ENCODE measurements at regions not wholly inside any gene's neighbourhood (a gene's known extent, or its start where the extent isn't known, plus 50 kb on each side); places are given as distances from the start of the nearest gene placed in this dataset.

DNA sequence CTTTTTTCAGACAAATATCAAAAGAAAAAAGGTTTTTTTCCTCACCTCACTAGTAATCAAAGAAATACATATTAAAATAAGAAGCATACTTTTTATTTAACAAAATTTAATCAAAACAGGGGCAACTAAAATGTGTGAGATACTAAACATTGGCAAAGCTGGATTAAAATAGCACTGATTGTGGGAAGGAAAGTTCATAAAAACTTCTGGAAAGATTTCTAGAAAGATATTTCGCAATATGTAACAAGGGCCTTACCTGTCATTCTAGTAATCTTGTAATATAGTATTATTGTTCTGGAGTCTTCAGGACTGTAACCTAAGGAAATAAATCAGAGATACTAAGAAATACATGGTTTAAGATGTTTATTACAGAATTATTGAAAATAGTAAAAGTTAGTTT, 482.5 kb downstream of the SUCLA2 start:
- TF ChIP-seq, protein P1, sequence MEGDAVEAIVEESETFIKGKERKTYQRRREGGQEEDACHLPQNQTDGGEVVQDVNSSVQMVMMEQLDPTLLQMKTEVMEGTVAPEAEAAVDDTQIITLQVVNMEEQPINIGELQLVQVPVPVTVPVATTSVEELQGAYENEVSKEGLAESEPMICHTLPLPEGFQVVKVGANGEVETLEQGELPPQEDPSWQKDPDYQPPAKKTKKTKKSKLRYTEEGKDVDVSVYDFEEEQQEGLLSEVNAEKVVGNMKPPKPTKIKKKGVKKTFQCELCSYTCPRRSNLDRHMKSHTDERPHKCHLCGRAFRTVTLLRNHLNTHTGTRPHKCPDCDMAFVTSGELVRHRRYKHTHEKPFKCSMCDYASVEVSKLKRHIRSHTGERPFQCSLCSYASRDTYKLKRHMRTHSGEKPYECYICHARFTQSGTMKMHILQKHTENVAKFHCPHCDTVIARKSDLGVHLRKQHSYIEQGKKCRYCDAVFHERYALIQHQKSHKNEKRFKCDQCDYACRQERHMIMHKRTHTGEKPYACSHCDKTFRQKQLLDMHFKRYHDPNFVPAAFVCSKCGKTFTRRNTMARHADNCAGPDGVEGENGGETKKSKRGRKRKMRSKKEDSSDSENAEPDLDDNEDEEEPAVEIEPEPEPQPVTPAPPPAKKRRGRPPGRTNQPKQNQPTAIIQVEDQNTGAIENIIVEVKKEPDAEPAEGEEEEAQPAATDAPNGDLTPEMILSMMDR (conservative IDR thresholded peaks at IDR 0.05), result no peak
- no peak for TF ChIP-seq EZH2 (IDR thresholded peaks at IDR 0.05; ENCODE audit: low read depth)

Measured in PC-9 (cell line).